ENCODE measurements at regions not wholly inside any gene's neighbourhood (a gene's known extent, or its start where the extent isn't known, plus 50 kb on each side); places are given as distances from the start of the nearest gene placed in this dataset.

DNA sequence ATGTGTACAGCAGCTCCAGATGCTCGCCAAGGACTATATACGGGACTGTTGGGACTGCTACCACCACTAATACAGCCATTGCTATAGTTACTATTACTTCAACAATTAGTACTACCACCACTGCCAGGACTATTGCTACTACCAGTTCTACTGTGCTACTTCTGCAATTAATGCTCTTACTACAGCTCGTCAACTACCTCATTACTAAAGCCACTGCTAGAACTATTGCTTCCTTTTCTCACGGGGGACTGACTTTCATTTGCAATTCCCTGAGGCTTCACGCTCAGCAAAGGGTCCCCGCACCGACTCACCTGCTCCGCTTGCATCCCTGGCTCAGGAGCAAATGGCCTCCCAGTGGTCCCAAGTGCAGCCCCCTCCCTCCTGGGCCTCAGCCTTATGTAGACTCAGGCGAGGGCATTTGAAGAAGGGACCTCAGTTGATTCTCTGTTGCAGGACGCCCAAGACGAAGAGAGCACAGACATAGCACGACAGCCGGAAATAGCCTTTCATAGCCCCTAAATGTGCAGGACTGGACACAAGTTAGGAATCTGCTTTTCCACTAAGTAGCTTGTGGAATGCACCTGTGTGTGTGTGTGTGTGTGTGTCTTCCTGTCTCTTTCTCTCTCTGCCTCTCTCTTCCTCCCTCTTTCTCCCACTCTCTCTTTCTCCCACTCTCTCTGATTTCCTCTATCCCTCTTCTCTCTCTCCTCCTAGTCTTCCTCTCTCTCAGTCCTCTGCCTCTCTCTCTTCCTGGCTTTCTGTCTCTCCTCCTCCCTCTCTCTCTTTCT is 294.8 kb downstream of the ASMT start (continued):
- TF ChIP-seq SOX6 (IDR thresholded peaks at IDR 0.05) (no peak), SOX6 (CRISPR knock-in tag; IDR thresholded peaks at IDR 0.05) (no peak), ZNF101 (CRISPR knock-in tag; IDR thresholded peaks at IDR 0.05; ENCODE audit: borderline replicate concordance, low read depth) (no peak), ZSCAN25 (CRISPR knock-in tag; IDR thresholded peaks at IDR 0.05) (no peak), ZNF598 (CRISPR knock-in tag; IDR thresholded peaks at IDR 0.05; ENCODE audit: borderline replicate concordance) (no peak), KMT2B (CRISPR knock-in tag; IDR thresholded peaks at IDR 0.05) (no peak)
- TF ChIP-seq, protein P1, sequence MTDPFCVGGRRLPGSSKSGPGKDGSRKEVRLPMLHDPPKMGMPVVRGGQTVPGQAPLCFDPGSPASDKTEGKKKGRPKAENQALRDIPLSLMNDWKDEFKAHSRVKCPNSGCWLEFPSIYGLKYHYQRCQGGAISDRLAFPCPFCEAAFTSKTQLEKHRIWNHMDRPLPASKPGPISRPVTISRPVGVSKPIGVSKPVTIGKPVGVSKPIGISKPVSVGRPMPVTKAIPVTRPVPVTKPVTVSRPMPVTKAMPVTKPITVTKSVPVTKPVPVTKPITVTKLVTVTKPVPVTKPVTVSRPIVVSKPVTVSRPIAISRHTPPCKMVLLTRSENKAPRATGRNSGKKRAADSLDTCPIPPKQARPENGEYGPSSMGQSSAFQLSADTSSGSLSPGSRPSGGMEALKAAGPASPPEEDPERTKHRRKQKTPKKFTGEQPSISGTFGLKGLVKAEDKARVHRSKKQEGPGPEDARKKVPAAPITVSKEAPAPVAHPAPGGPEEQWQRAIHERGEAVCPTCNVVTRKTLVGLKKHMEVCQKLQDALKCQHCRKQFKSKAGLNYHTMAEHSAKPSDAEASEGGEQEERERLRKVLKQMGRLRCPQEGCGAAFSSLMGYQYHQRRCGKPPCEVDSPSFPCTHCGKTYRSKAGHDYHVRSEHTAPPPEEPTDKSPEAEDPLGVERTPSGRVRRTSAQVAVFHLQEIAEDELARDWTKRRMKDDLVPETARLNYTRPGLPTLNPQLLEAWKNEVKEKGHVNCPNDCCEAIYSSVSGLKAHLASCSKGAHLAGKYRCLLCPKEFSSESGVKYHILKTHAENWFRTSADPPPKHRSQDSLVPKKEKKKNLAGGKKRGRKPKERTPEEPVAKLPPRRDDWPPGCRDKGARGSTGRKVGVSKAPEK (CRISPR knock-in tag; IDR thresholded peaks at IDR 0.05; ENCODE audit: borderline replicate concordance), result no peak

DNA sequence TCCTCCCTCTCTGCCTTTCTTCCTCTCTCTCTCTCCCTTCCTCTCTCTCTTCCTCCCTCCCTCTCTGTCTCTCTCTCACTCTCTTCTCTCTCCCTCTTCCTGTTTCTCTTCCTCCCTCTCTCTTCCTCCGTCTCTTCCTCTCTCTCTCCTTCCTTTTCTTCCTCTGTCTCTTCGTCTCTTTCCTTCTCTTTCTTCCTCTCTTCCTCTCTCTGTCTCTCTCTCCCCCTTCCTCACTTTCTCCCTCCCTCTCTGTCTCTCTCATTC is 295.3 kb downstream of the ASMT start:
- ChIA-PET CTCF (ENCODE audit: low intra/inter-chr PET ratio, low total read pairs) (no interaction called here), POLR2A (no interaction called here)
- ATAC-seq (no peak), DNase-seq (ENCODE audit: low spot score) (no peak), FAIRE-seq (no peak)
- WGBS (ENCODE audit: low lambda C conversion rate), result 2% methylated on average over 2 of the region's 2 CpGs
- Histone ChIP-seq H3K27ac (ENCODE audit: extremely low read length, insufficient read depth, low read length) (no peak overlapping the region), H3K4me2 (ENCODE audit: low read depth, low read length) (no peak overlapping the region), H3K79me2 (ENCODE audit: insufficient read depth, low read length) (no peaks in the 10 kb centered on the region), H3K36me3 (replicated peaks in 1 of 2; ENCODE audit: control insufficient read depth in 1 of 2, insufficient read depth in 2 of 2, low read length in 2 of 2) (no peaks in the 10 kb centered on the region), H3K4me3 (replicated peaks in 1 of 3; ENCODE audit: insufficient read depth in 1 of 3, low read depth in 2 of 3, low read length in 3 of 3) (no peak overlapping the region), H3K9ac (ENCODE audit: insufficient read depth, low read depth, low read length) (no peak overlapping the region), H3K4me1 (ENCODE audit: insufficient read depth, low read length) (no peaks in the 10 kb centered on the region), H2AFZ (ENCODE audit: low read length) (no peak overlapping the region), H4K20me1 (ENCODE audit: insufficient read depth, low read length) (no peaks in the 10 kb centered on the region), H3K9me3 (ENCODE audit: low read length) (no peaks in the 10 kb centered on the region), H3K27me3 (ENCODE audit: control insufficient read depth in 1 of 2, insufficient read depth in 2 of 2, low read length in 2 of 2) (peaks cover 0 to 9% of the 10 kb centered on the region in 2 experiments; a peak in 1 of 5 replicates)
- in situ Hi-C loops (cut with HindIII; ENCODE audit: extremely low pct_ligation_motif_present, low pct_unique_long_range_greater_than_20kb), result no loop called here
- no TSS peak for BruUV-seq (replicated peaks)
- TF ChIP-seq TCF7 (IDR thresholded peaks at IDR 0.05; ENCODE audit: low read depth), result no peak
- TF ChIP-seq ZNF777 (CRISPR knock-in tag; IDR thresholded peaks at IDR 0.05), result no peak
- TF ChIP-seq GABPB1 (CRISPR knock-in tag; IDR thresholded peaks at IDR 0.05), result no peak
- no peak for TF ChIP-seq ZNF143 (CRISPR knock-in tag; IDR thresholded peaks at IDR 0.05)
- no peak for TF ChIP-seq AKAP8 (CRISPR knock-in tag; IDR thresholded peaks at IDR 0.05)
- TF ChIP-seq ZNF629 (CRISPR knock-in tag; conservative IDR thresholded peaks at IDR 0.05), result no peak
- TF ChIP-seq, protein P2, sequence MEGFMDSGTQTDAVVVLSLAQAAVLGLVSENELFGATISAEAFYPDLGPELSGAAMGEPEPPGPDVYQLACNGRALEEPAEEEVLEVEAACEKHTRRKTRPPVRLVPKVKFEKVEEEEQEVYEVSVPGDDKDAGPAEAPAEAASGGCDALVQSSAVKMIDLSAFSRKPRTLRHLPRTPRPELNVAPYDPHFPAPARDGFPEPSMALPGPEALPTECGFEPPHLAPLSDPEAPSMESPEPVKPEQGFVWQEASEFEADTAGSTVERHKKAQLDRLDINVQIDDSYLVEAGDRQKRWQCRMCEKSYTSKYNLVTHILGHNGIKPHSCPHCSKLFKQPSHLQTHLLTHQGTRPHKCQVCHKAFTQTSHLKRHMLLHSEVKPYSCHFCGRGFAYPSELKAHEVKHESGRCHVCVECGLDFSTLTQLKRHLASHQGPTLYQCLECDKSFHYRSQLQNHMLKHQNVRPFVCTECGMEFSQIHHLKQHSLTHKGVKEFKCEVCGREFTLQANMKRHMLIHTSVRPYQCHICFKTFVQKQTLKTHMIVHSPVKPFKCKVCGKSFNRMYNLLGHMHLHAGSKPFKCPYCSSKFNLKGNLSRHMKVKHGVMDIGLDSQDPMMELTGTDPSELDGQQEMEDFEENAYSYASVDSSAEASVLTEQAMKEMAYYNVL (CRISPR knock-in tag; IDR thresholded peaks at IDR 0.05; ENCODE audit: borderline replicate concordance), result no peak
- TF ChIP-seq, protein P3, sequence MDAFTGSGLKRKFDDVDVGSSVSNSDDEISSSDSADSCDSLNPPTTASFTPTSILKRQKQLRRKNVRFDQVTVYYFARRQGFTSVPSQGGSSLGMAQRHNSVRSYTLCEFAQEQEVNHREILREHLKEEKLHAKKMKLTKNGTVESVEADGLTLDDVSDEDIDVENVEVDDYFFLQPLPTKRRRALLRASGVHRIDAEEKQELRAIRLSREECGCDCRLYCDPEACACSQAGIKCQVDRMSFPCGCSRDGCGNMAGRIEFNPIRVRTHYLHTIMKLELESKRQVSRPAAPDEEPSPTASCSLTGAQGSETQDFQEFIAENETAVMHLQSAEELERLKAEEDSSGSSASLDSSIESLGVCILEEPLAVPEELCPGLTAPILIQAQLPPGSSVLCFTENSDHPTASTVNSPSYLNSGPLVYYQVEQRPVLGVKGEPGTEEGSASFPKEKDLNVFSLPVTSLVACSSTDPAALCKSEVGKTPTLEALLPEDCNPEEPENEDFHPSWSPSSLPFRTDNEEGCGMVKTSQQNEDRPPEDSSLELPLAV (CRISPR knock-in tag; conservative IDR thresholded peaks at IDR 0.05; ENCODE audit: low read depth), result no peak
- intact Hi-C loops (cut with micrococcal nuclease; ENCODE audit: unreplicated experiment), result no loop called here

Data from HepG2 (cell line).